ENCODE measurements at regions not wholly inside any gene's neighbourhood (a gene's known extent, or its start where the extent isn't known, plus 50 kb on each side); places are given as distances from the start of the nearest gene placed in this dataset.

GRCh38 chr7:17040716-17041115 lies 158.9 kb upstream of the AGR3 start:
- no peaks in the 10 kb centered on the region for H3K36me3 ChIP-seq (ENCODE audit: control insufficient read depth, insufficient read depth, low read length)
- no peak for TF ChIP-seq CTCF (IDR thresholded peaks at IDR 0.05; ENCODE audit: insufficient read depth, low read depth, low read length)
- ChIA-PET CTCF (no interaction called here), POLR2A (no interaction called here)
- no peak for DNase-seq (ENCODE audit: low read depth)
- no peak overlapping the region for H3K4me3 ChIP-seq (ENCODE audit: low read depth, low read length)
- no peaks in the 10 kb centered on the region for H3K27me3 ChIP-seq (ENCODE audit: control insufficient read depth, insufficient read depth, low read length)

- Histone ChIP-seq H3K4me3 (ENCODE audit: low read depth, low read length) (no peak overlapping the region), H3K27me3 (ENCODE audit: control insufficient read depth, insufficient read depth, low read length) (no peaks in the 10 kb centered on the region), H3K36me3 (ENCODE audit: control insufficient read depth, insufficient read depth, low read length) (no peaks in the 10 kb centered on the region)
- POLR2A ChIA-PET: no interaction called here
- DNase-seq (ENCODE audit: low read depth): peak; percentile 67
- CTCF ChIA-PET: no interaction called here
- TF ChIP-seq CTCF (IDR thresholded peaks at IDR 0.05; ENCODE audit: insufficient read depth, low read depth, low read length): no peak
Observed at GRCh38 chr7:17041324-17041723, 159.5 kb upstream of the AGR3 start.

GRCh38 chr7:17042211-17042610 lies 160.4 kb upstream of the AGR3 start:
- H3K27me3 ChIP-seq (ENCODE audit: control insufficient read depth, insufficient read depth, low read length): no peaks in the 10 kb centered on the region
- DNase-seq (ENCODE audit: low read depth): no peak
- ChIA-PET POLR2A (no interaction called here), CTCF (interaction anchor here (1.1 kb wide), 1 partner anchor 15 kb away, joined by 5 read pairs; no protein-coding TSS in a partner anchor)
- no peak overlapping the region for H3K4me3 ChIP-seq (ENCODE audit: low read depth, low read length)
- TF ChIP-seq CTCF (IDR thresholded peaks at IDR 0.05; ENCODE audit: insufficient read depth, low read depth, low read length): no peak
- no peaks in the 10 kb centered on the region for H3K36me3 ChIP-seq (ENCODE audit: control insufficient read depth, insufficient read depth, low read length)

GRCh38 chr7:17043012-17043877 lies 161.5 kb upstream of the AGR3 start:
- H3K36me3 ChIP-seq (ENCODE audit: control insufficient read depth, insufficient read depth, low read length): no peaks in the 10 kb centered on the region
- no peak overlapping the region for H3K4me3 ChIP-seq (ENCODE audit: low read depth, low read length)
- H3K27me3 ChIP-seq (ENCODE audit: control insufficient read depth, insufficient read depth, low read length): no peaks in the 10 kb centered on the region
- DNase-seq (ENCODE audit: low read depth): no peak
- CTCF ChIA-PET: interaction anchor here (0.7 to 1.1 kb wide), 2 partner anchors 14 to 115 kb away, joined by 5 read pairs; no protein-coding TSS in a partner anchor
- POLR2A ChIA-PET: no interaction called here
- TF ChIP-seq CTCF (IDR thresholded peaks at IDR 0.05; ENCODE audit: insufficient read depth, low read depth, low read length): no peak

- DNase-seq (ENCODE audit: low read depth): no peak
- CTCF ChIA-PET: interaction anchor here (0.6 to 1.2 kb wide), 3 partner anchors 9 to 39 kb away, joined by 3 to 6 read pairs (median 3); no protein-coding TSS in a partner anchor
- H3K4me3 ChIP-seq (ENCODE audit: low read depth, low read length): no peak overlapping the region
- no peaks in the 10 kb centered on the region for H3K36me3 ChIP-seq (ENCODE audit: control insufficient read depth, insufficient read depth, low read length)
- POLR2A ChIA-PET: no interaction called here
- TF ChIP-seq CTCF (IDR thresholded peaks at IDR 0.05; ENCODE audit: insufficient read depth, low read depth, low read length): no peak
- no peaks in the 10 kb centered on the region for H3K27me3 ChIP-seq (ENCODE audit: control insufficient read depth, insufficient read depth, low read length)
Observed at GRCh38 chr7:17044396-17044795, 162.6 kb upstream of the AGR3 start.
